Lung (tissue), 11 donors: ENCODE measurements at regions not wholly inside any gene's neighbourhood (a gene's known extent, or its start where the extent isn't known, plus 50 kb on each side); places are given as distances from the start of the nearest gene placed in this dataset.

Source experiments
- ATAC-seq: fragments of 200-7000 bp; cut with Tn5 transposase; one replicate; pipeline ENCODE4 v1.9.1; 2020; ENCODE audit warnings: moderate number of reproducible peaks; ENCODE audit not compliant: insufficient read depth, low FRiP score
- DNase-seq, 3 donors: peaks; one replicate each; pipeline ENCODE4 v3.0.0-alpha.2; 2013 to 2017
- H3K27ac ChIP-seq, 2 donors: one replicate each; pipeline ENCODE4 v1.5.1; 2013; ENCODE audit warnings: mild to moderate bottlenecking in 2 of 2, moderate library complexity in 2 of 2, control low read depth in 1 of 2, inconsistent platforms in 1 of 2, low read depth in 1 of 2, low read length in 1 of 2
- H3K27me3 ChIP-seq, 3 donors: one replicate each; pipeline ENCODE4 v1.5.1; 2013; ENCODE audit warnings: low read length in 2 of 3; ENCODE audit not compliant: control insufficient read depth in 3 of 3, insufficient read depth in 3 of 3
- H3K36me3 ChIP-seq, 4 donors: one replicate each; pipeline ENCODE4 v1.5.1; 2013; ENCODE audit warnings: low read length in 4 of 4, mild to moderate bottlenecking in 1 of 4, moderate library complexity in 1 of 4; ENCODE audit not compliant: control insufficient read depth in 4 of 4, insufficient read depth in 4 of 4
- H3K4me1 ChIP-seq, 5 donors: one replicate each; pipeline ENCODE4 v1.5.1; 2013; ENCODE audit warnings: low read length in 5 of 5, mild to moderate bottlenecking in 2 of 5, moderate library complexity in 1 of 5; ENCODE audit not compliant: control insufficient read depth in 5 of 5, insufficient read depth in 5 of 5
- H3K4me3 ChIP-seq: one replicate; pipeline ENCODE4 v1.5.1; 2013; ENCODE audit warnings: mild to moderate bottlenecking, control low read depth, moderate library complexity
- H3K9ac ChIP-seq, 2 donors: one replicate each; pipeline ENCODE4 v1.5.1; 2013; ENCODE audit warnings: low read length in 2 of 2, control low read depth in 1 of 2; ENCODE audit not compliant: insufficient read depth in 1 of 2
- H3K9me3 ChIP-seq, 4 donors: one replicate each; pipeline ENCODE4 v1.5.1; 2013; ENCODE audit warnings: low read length in 3 of 4, mild to moderate bottlenecking in 1 of 4, moderate library complexity in 1 of 4; ENCODE audit not compliant: control insufficient read depth in 4 of 4, insufficient read depth in 3 of 4
- WGBS, 2 donors: extraction: QIAGEN DNeasy Blood & Tissue Kit; methylation state at CpG; one replicate each; pipeline ENCODE4 v1.1.7; 2013; 5-methylcytosine and 5-hydroxymethylcytosine counted together
- TF ChIP-seq, protein P1 (sequence below): IDR thresholded peaks from 2 replicates; pipeline ENCODE4 v1.5.1; 2012; ENCODE audit warnings: mild to moderate bottlenecking; ENCODE audit errors: control extremely low read depth, extremely low read depth
- donor health status: control.
- donor health status: control.
- donor health status: Bipolar disorder and iron deficiency.
- donor health status: healthy.
- donor health status: DM: yes; HTN: yes; CAD: no.

DNA sequence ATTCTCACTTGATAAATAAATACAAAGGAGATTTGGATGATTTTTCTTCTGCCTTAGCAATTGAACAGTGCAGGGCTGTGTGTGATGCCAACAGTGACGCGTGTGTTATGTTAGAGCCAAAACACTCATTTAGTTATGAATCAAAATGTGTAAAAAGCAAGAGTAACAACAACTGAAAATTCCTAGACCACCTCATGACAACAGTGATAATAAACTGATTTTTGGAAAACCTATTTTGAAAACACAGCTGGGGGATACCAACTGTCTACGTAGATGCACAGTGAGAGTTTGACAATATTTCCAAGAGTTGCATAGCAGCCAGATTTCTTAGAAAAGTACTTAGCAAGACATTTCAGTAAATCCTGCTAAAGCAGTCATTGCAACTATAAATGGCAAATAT lies 323.9 kb downstream of the GALR1 start:
- 90 to 91% methylated on average over 3 of the region's 3 CpGs for WGBS, 2 donors
- peaks cover 0 to 5% (median 0%) of the 10 kb centered on the region in 3 donors for H3K27me3 ChIP-seq
- H3K36me3 ChIP-seq, result no peaks in the 10 kb centered on the region
- ATAC-seq (no peak), DNase-seq (no peak)
- H3K4me3 ChIP-seq, result no peak overlapping the region
- H3K27ac ChIP-seq, result no peak overlapping the region
- H3K4me1 ChIP-seq, result no peaks in the 10 kb centered on the region
- H3K9me3 ChIP-seq, result peaks cover 0 to 15% (median 0%) of the 10 kb centered on the region in 4 donors
- TF ChIP-seq, protein P1, sequence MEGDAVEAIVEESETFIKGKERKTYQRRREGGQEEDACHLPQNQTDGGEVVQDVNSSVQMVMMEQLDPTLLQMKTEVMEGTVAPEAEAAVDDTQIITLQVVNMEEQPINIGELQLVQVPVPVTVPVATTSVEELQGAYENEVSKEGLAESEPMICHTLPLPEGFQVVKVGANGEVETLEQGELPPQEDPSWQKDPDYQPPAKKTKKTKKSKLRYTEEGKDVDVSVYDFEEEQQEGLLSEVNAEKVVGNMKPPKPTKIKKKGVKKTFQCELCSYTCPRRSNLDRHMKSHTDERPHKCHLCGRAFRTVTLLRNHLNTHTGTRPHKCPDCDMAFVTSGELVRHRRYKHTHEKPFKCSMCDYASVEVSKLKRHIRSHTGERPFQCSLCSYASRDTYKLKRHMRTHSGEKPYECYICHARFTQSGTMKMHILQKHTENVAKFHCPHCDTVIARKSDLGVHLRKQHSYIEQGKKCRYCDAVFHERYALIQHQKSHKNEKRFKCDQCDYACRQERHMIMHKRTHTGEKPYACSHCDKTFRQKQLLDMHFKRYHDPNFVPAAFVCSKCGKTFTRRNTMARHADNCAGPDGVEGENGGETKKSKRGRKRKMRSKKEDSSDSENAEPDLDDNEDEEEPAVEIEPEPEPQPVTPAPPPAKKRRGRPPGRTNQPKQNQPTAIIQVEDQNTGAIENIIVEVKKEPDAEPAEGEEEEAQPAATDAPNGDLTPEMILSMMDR, result no peak
- no peak overlapping the region for H3K9ac ChIP-seq

DNA sequence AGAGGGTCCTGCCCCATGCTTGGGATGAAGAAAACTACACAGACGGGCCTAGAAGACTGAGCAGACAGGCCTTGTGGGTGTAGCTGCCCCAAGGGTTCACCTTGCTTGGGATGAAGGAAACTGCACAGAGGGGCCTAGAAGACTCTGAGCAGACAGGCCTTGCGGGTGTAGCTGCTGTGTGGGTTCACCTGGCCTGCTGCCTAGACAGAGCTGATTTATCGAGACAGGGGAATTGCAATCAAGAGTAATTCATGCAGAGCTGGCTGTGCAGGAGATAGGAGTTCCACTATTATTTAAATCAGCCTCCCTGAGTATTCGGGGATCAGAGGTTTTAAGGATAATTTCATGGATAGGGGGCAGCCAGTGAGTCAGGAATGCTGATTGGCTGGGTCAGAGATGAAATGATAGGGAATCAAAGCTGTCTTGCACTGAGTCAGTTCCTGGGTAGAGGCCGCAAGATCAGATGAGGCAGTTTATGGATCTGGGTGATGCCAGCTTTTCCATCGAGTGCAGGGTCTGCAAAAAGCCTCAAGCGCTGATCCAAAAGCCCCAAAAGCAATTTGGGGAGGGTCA lies 341.4 kb downstream of the GALR1 start:
- H3K4me1 ChIP-seq, result no peaks in the 10 kb centered on the region
- no peaks in the 10 kb centered on the region for H3K27me3 ChIP-seq
- H3K9ac ChIP-seq, result no peak overlapping the region
- no peaks in the 10 kb centered on the region for H3K9me3 ChIP-seq
- no peak overlapping the region for H3K4me3 ChIP-seq
- TF ChIP-seq, protein P1, result no peak
- DNase-seq, result no peak
- 86% methylated on average over 7 of the region's 7 CpGs for WGBS, 2 donors
- H3K27ac ChIP-seq, result no peak overlapping the region
- ATAC-seq, result no peak
- H3K36me3 ChIP-seq, result no peaks in the 10 kb centered on the region

- WGBS, 2 donors, result 81 to 86% methylated on average over 7 of the region's 7 CpGs
- no peaks in the 10 kb centered on the region for H3K9me3 ChIP-seq
- H3K9ac ChIP-seq, result no peak overlapping the region
- no peaks in the 10 kb centered on the region for H3K27me3 ChIP-seq
- H3K4me3 ChIP-seq, result no peak overlapping the region
- H3K27ac ChIP-seq, result no peak overlapping the region
- ATAC-seq, result no peak
- H3K4me1 ChIP-seq, result no peaks in the 10 kb centered on the region
- no peak for DNase-seq
- H3K36me3 ChIP-seq, result no peaks in the 10 kb centered on the region
- TF ChIP-seq, protein P1, result no peak
Measured at GRCh38 chr18:77597726-77598125, 348.1 kb downstream of the GALR1 start.

- 94 to 97% methylated on average over 2 of the region's 2 CpGs for WGBS, 2 donors
- DNase-seq (no peak), ATAC-seq (no peak)
- Histone ChIP-seq H3K9me3 (no peaks in the 10 kb centered on the region), H3K36me3 (no peaks in the 10 kb centered on the region), H3K4me3 (no peak overlapping the region), H3K27me3 (no peaks in the 10 kb centered on the region), H3K4me1 (no peaks in the 10 kb centered on the region), H3K27ac (no peak overlapping the region), H3K9ac (no peak overlapping the region)
- TF ChIP-seq, protein P1, result no peak
Measured at GRCh38 chr18:77600674-77601073, 351.0 kb downstream of the GALR1 start.
